ENCODE measurements at regions not wholly inside any gene's neighbourhood (a gene's known extent, or its start where the extent isn't known, plus 50 kb on each side); places are given as distances from the start of the nearest gene placed in this dataset.

- Histone ChIP-seq H3K79me2 (ENCODE audit: insufficient read depth, low read length) (no peaks in the 10 kb centered on the region), H3K9ac (ENCODE audit: low read length) (no peak overlapping the region), H3K9me3 (ENCODE audit: low read length) (no peaks in the 10 kb centered on the region), H4K20me1 (ENCODE audit: insufficient read depth, low read length) (no peaks in the 10 kb centered on the region), H3K27ac (ENCODE audit: low read depth, low read length, poor library complexity, severe bottlenecking) (no peak overlapping the region), H3K4me1 (ENCODE audit: insufficient read depth, low read length, severe bottlenecking) (no peaks in the 10 kb centered on the region), H3K4me3 (ENCODE audit: low read depth, low read length, poor library complexity, severe bottlenecking) (no peak overlapping the region), H3K9me2 (ENCODE audit: low read depth, low read length) (no peaks in the 10 kb centered on the region), H3F3A (ENCODE audit: insufficient read depth, low read length) (no peaks in the 10 kb centered on the region), H3K27me3 (ENCODE audit: insufficient read depth, low read length) (no peaks in the 10 kb centered on the region), H2AFZ (ENCODE audit: low read length) (no peak overlapping the region), H3K36me3 (ENCODE audit: insufficient read depth, low read length) (no peaks in the 10 kb centered on the region), H3K4me2 (ENCODE audit: low read length) (no peak overlapping the region)
- no peak for TF ChIP-seq CTCF (IDR thresholded peaks at IDR 0.05; ENCODE audit: low read length)
- no peak for TF ChIP-seq EZH2 (IDR thresholded peaks at IDR 0.05; ENCODE audit: borderline replicate concordance, low read length)
Measured at GRCh38 chr13:73733706-73734105, 400.5 kb downstream of the KLF12 start.

- Histone ChIP-seq H3K9me3 (ENCODE audit: low read length) (no peaks in the 10 kb centered on the region), H3K4me2 (ENCODE audit: low read length) (no peak overlapping the region), H3K4me3 (ENCODE audit: low read depth, low read length, poor library complexity, severe bottlenecking) (no peak overlapping the region), H2AFZ (ENCODE audit: low read length) (no peak overlapping the region), H3K9ac (ENCODE audit: low read length) (no peak overlapping the region), H4K20me1 (ENCODE audit: insufficient read depth, low read length) (no peaks in the 10 kb centered on the region), H3K27me3 (ENCODE audit: insufficient read depth, low read length) (no peaks in the 10 kb centered on the region), H3F3A (ENCODE audit: insufficient read depth, low read length) (no peaks in the 10 kb centered on the region), H3K36me3 (ENCODE audit: insufficient read depth, low read length) (no peaks in the 10 kb centered on the region), H3K9me2 (ENCODE audit: low read depth, low read length) (no peaks in the 10 kb centered on the region), H3K4me1 (ENCODE audit: insufficient read depth, low read length, severe bottlenecking) (no peaks in the 10 kb centered on the region), H3K79me2 (ENCODE audit: insufficient read depth, low read length) (no peaks in the 10 kb centered on the region), H3K27ac (ENCODE audit: low read depth, low read length, poor library complexity, severe bottlenecking) (no peak overlapping the region)
- no peak for TF ChIP-seq CTCF (IDR thresholded peaks at IDR 0.05; ENCODE audit: low read length)
- no peak for TF ChIP-seq EZH2 (IDR thresholded peaks at IDR 0.05; ENCODE audit: borderline replicate concordance, low read length)
Measured at GRCh38 chr13:73732350-73732749, 401.9 kb downstream of the KLF12 start.

GRCh38 chr13:73731564-73731963, 402.6 kb downstream of the KLF12 start:
- TF ChIP-seq EZH2 (IDR thresholded peaks at IDR 0.05; ENCODE audit: borderline replicate concordance, low read length) = no peak
- Histone ChIP-seq H3K27me3 (ENCODE audit: insufficient read depth, low read length) (no peaks in the 10 kb centered on the region), H3K9me3 (ENCODE audit: low read length) (no peaks in the 10 kb centered on the region), H3K9me2 (ENCODE audit: low read depth, low read length) (no peaks in the 10 kb centered on the region), H3K9ac (ENCODE audit: low read length) (no peak overlapping the region), H3K36me3 (ENCODE audit: insufficient read depth, low read length) (no peaks in the 10 kb centered on the region), H3K4me3 (ENCODE audit: low read depth, low read length, poor library complexity, severe bottlenecking) (no peak overlapping the region), H3K27ac (ENCODE audit: low read depth, low read length, poor library complexity, severe bottlenecking) (no peak overlapping the region), H3K4me1 (ENCODE audit: insufficient read depth, low read length, severe bottlenecking) (no peaks in the 10 kb centered on the region), H4K20me1 (ENCODE audit: insufficient read depth, low read length) (no peaks in the 10 kb centered on the region), H3F3A (ENCODE audit: insufficient read depth, low read length) (no peaks in the 10 kb centered on the region), H3K4me2 (ENCODE audit: low read length) (no peak overlapping the region), H2AFZ (ENCODE audit: low read length) (no peak overlapping the region), H3K79me2 (ENCODE audit: insufficient read depth, low read length) (no peaks in the 10 kb centered on the region)

GRCh38 chr13:73730014-73730413, 404.2 kb downstream of the KLF12 start:
- TF ChIP-seq CTCF (IDR thresholded peaks at IDR 0.05; ENCODE audit: low read length) (no peak), EZH2 (IDR thresholded peaks at IDR 0.05; ENCODE audit: borderline replicate concordance, low read length) (no peak)

More at GRCh38 chr13:73730014-73730413, 404.2 kb downstream of the KLF12 start:
- H3K9ac ChIP-seq (ENCODE audit: low read length) = no peak overlapping the region
- no peak overlapping the region for H3K27ac ChIP-seq (ENCODE audit: low read depth, low read length, poor library complexity, severe bottlenecking)
- no peaks in the 10 kb centered on the region for H3K9me2 ChIP-seq (ENCODE audit: low read depth, low read length)
- H2AFZ ChIP-seq (ENCODE audit: low read length) = no peak overlapping the region
- H3K27me3 ChIP-seq (ENCODE audit: insufficient read depth, low read length) = no peaks in the 10 kb centered on the region
- H3K36me3 ChIP-seq (ENCODE audit: insufficient read depth, low read length) = no peaks in the 10 kb centered on the region
- no peak overlapping the region for H3K4me2 ChIP-seq (ENCODE audit: low read length)
- no peaks in the 10 kb centered on the region for H3K4me1 ChIP-seq (ENCODE audit: insufficient read depth, low read length, severe bottlenecking)
- H3K9me3 ChIP-seq (ENCODE audit: low read length) = no peaks in the 10 kb centered on the region
- H3K4me3 ChIP-seq (ENCODE audit: low read depth, low read length, poor library complexity, severe bottlenecking) = no peak overlapping the region
- H3K79me2 ChIP-seq (ENCODE audit: insufficient read depth, low read length) = no peaks in the 10 kb centered on the region
- H4K20me1 ChIP-seq (ENCODE audit: insufficient read depth, low read length) = no peaks in the 10 kb centered on the region
- H3F3A ChIP-seq (ENCODE audit: insufficient read depth, low read length) = no peaks in the 10 kb centered on the region
